C4-2B (cell line): ENCODE measurements at regions not wholly inside any gene's neighbourhood (a gene's known extent, or its start where the extent isn't known, plus 50 kb on each side); places are given as distances from the start of the nearest gene placed in this dataset.

Experiments
- H3K27ac ChIP-seq: fragments of 450-650 bp; 2 replicates; pipeline ENCODE4 v1.5.1; 2017
- ZFX ChIP-seq: fragments of 450-650 bp; IDR thresholded peaks from 2 replicates; pipeline ENCODE4 v1.6.1; 2017
- TF ChIP-seq, protein P1 (sequence below): fragments of 450-650 bp; conservative IDR thresholded peaks from 2 replicates; pipeline ENCODE4 v1.5.1; 2017; ENCODE audit warnings: mild to moderate bottlenecking

GRCh38 chr18:78757014-78757413 lies 222.6 kb upstream of the SALL3 start:
- no peak overlapping the region for H3K27ac ChIP-seq
- TF ChIP-seq, protein P1, sequence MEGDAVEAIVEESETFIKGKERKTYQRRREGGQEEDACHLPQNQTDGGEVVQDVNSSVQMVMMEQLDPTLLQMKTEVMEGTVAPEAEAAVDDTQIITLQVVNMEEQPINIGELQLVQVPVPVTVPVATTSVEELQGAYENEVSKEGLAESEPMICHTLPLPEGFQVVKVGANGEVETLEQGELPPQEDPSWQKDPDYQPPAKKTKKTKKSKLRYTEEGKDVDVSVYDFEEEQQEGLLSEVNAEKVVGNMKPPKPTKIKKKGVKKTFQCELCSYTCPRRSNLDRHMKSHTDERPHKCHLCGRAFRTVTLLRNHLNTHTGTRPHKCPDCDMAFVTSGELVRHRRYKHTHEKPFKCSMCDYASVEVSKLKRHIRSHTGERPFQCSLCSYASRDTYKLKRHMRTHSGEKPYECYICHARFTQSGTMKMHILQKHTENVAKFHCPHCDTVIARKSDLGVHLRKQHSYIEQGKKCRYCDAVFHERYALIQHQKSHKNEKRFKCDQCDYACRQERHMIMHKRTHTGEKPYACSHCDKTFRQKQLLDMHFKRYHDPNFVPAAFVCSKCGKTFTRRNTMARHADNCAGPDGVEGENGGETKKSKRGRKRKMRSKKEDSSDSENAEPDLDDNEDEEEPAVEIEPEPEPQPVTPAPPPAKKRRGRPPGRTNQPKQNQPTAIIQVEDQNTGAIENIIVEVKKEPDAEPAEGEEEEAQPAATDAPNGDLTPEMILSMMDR: no peak
- TF ChIP-seq ZFX: no peak

DNA sequence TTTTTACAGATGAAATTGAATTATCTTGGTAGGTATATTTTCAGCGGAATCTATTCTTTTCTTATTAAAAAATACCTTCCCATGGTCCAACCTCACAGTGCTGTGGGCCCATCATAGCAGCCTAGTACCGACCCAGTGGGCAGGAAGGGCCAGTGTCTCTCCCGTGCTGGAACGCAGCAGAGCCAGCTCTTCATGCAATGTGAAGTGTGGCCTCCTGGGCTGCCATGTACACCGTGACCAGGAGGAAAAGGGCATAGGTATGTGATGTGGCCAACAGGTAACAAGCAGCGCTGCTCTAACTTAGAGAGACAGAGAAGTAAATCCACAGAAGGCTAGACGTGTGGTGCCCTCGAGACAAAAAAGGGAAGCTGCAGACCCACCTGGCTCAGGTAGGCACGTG lies 221.1 kb upstream of the SALL3 start:
- H3K27ac ChIP-seq: no peak overlapping the region
- TF ChIP-seq, protein P1: no peak
- TF ChIP-seq ZFX: no peak

- TF ChIP-seq ZFX: no peak
- TF ChIP-seq, protein P1: no peak
- H3K27ac ChIP-seq: no peak overlapping the region
Measured at GRCh38 chr18:78762753-78763152, 216.9 kb upstream of the SALL3 start.

DNA sequence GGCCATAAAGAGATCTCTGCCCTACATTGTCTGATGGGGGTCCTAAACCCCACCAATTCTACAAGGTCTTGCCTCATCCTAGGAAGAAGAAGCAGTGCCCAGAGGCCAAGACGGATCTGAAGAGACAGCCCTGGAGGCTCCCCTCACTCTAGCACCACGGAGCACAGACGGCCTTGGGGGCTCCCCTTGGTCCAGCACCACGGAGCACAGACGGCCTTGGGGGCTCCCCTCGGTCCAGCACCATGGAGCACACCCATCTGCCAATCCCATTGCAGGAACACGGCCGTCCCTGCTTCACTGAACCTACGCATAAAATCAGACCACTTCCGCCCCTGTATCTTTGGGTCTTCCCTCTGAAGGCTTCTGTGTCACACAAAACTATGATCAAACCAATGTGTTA lies 215.1 kb upstream of the SALL3 start:
- H3K27ac ChIP-seq: no peak overlapping the region
- TF ChIP-seq, protein P1: no peak
- TF ChIP-seq ZFX: no peak

- no peak overlapping the region for H3K27ac ChIP-seq
- no peak for TF ChIP-seq ZFX
- TF ChIP-seq, protein P1: no peak
Measured at GRCh38 chr18:78765142-78765541, 214.5 kb upstream of the SALL3 start.

DNA sequence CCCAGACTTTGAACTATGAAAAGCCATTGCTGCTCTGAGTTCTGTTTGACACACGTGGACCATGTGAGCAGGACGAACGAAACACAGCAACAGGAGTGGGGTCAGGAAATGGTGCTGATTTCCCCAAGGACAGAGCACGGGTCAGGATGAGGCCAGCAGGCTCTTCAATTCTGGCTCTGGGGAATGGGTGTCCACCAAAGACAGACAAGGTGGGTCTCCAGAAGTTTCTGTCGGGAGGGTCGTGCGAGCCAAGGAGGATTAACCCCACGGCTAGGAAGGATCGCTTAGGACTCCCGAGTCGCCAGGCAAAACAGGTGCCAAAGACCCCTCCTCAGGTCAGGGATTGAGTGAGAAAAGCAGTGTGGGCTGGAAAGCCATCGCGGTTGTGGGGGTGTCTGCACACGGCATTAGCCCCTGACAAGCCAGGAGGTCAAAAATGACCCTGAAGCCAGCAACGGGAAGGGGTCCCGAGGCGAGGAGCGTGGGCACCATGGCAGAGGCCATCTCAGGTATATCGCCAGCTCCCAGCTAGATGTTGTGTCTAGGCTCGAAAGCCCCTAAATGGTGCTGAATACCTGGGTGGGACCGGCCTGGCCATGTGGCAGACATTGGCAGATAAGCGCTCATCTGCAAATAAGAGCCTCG lies 213.9 kb upstream of the SALL3 start:
- TF ChIP-seq, protein P1: no peak
- TF ChIP-seq ZFX: no peak
- no peak overlapping the region for H3K27ac ChIP-seq

DNA sequence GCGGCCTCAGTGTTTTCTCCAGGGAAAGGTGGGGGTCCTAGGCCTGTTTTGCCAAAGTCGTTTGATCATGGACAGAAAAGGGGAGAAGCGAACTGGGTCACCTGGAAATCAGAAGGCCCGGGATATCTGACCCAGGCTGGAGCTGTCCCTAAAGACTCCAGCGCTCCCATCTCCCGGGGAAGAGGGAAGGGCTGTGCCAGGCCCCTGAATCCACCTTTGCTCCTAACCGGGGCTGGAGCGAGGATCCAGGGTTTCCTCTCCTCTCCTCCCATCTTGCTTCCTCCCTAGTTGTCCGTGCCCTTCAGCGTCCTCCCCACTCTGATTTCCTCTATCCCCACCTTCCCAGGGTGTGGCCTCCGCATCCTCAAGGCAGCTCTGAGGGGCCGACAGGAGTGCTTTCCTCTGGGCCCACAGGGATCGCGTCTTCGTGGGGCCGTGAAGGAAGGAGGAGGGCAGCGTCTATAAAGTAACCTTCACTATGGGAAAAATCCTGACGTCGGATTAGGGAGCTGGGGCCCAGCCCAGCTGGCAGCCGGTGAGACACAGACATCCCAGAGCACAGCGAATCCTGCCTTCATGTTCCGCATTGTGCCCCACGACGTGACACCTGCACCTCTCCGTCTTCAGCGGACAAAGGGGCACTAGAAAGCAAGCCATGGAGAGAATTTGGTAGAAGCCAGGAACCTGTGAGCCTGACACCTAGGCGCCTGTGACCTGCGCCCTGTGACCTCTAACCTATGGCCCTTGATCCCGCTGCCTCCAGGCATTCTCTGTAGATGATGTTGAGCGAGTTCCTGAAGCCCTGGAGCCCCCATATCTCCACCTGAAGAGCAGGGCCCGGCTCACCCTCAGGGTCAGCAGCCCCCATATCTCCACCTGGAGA lies 212.7 kb upstream of the SALL3 start:
- H3K27ac ChIP-seq: no peak overlapping the region
- TF ChIP-seq, protein P1: no peak
- no peak for TF ChIP-seq ZFX
